PC-9 (cell line): ENCODE measurements at regions not wholly inside any gene's neighbourhood (a gene's known extent, or its start where the extent isn't known, plus 50 kb on each side); places are given as distances from the start of the nearest gene placed in this dataset.
A peak's percentile ranks its signal among the peaks of the same experiment; 100 is the strongest.

Source experiments
- BruUV-seq: library from RNA; stranded (reverse); fragments of 400-500 nt; replicated peaks from 2 replicates; lab custom pipeline; 2021; lab: Mats Ljungman, UMichigan
- CTCF ChIA-PET: fragments of 300-600 bp; sonication (Branson Sonifier 250); formaldehyde crosslinking; loops from one replicate; lab custom pipeline; 2022; ENCODE audit warnings: antibody characterized with exemption; lab: Charles Lee
- POLR2A ChIA-PET: fragments of 300-600 bp; sonication (Branson Sonifier 250); formaldehyde crosslinking; loops from one replicate; lab custom pipeline; 2022; ENCODE audit warnings: antibody characterized with exemption; ENCODE audit not compliant: unreplicated experiment; lab: Charles Lee
- DNase-seq, 2 experiments: peaks; one replicate each; pipeline versions ENCODE4 v3.0.0 to v3.0.0-alpha.2; 2015 to 2022; ENCODE audit warnings: mixed read lengths in 1 of 2
- H2AFZ ChIP-seq: fragments of 200-600 bp; sonication (generic); 2 replicates; pipeline ENCODE4 v1.8.1; 2017; ENCODE audit warnings: antibody characterized with exemption
- H3F3A ChIP-seq: fragments of 200-600 bp; sonication (generic); 2 replicates; pipeline ENCODE4 v1.8.1; 2017; ENCODE audit warnings: antibody characterized with exemption, mild to moderate bottlenecking, low read depth; ENCODE audit not compliant: insufficient read depth
- H3K27ac ChIP-seq: fragments of 200-600 bp; sonication (generic); 2 replicates; pipeline ENCODE4 v1.6.1; 2016; ENCODE audit warnings: mixed run types
- H3K27me3 ChIP-seq: fragments of 200-600 bp; sonication (generic); 2 replicates; pipeline ENCODE4 v1.6.1; 2016; ENCODE audit warnings: low read depth, mixed run types; ENCODE audit not compliant: insufficient read depth
- H3K36me3 ChIP-seq: fragments of 200-600 bp; sonication (generic); 2 replicates; pipeline ENCODE4 v1.6.1; 2016; ENCODE audit warnings: low read depth, mixed run types
- H3K4me1 ChIP-seq: fragments of 200-600 bp; sonication (generic); replicated peaks from 2 replicates; pipeline ENCODE4 v1.6.1; 2016; ENCODE audit warnings: mixed run types; ENCODE audit not compliant: insufficient read depth
- H3K4me2 ChIP-seq: fragments of 200-600 bp; sonication (generic); 2 replicates; pipeline ENCODE4 v1.6.1; 2017; ENCODE audit warnings: mixed run types
- H3K4me3 ChIP-seq: fragments of 200-600 bp; sonication (generic); 2 replicates; pipeline ENCODE4 v1.6.1; 2016; ENCODE audit warnings: mixed run types
- H3K79me2 ChIP-seq: fragments of 200-600 bp; sonication (generic); 2 replicates; pipeline ENCODE4 v1.6.1; 2017; ENCODE audit warnings: low read depth, mixed run types
- H3K9me2 ChIP-seq: fragments of 200-600 bp; sonication (generic); 2 replicates; pipeline ENCODE4 v1.8.1; 2017; ENCODE audit warnings: mild to moderate bottlenecking; ENCODE audit not compliant: insufficient read depth
- H3K9me3 ChIP-seq: fragments of 200-600 bp; sonication (generic); 2 replicates; pipeline ENCODE4 v1.8.1; 2016; ENCODE audit warnings: low read depth; ENCODE audit not compliant: insufficient read depth
- H4K20me1 ChIP-seq: fragments of 200-600 bp; sonication (generic); 2 replicates; pipeline ENCODE4 v1.8.1; 2017; ENCODE audit not compliant: insufficient read depth
- CTCF ChIP-seq: fragments of 200-600 bp; sonication (generic); conservative IDR thresholded peaks from 2 replicates; pipeline ENCODE4 v1.6.1; 2017; ENCODE audit warnings: mixed run types, antibody characterized with exemption, mild to moderate bottlenecking, moderate library complexity
- EZH2 ChIP-seq: fragments of 200-600 bp; sonication (generic); IDR thresholded peaks from 2 replicates; pipeline ENCODE4 v1.8.0; 2017; ENCODE audit warnings: antibody characterized with exemption, low read depth
- intact Hi-C: fragments of 100-400 bp; cut with micrococcal nuclease; formaldehyde crosslinking; loops from one replicate; pipeline ENCODE4 v1.10.0; 2022; ENCODE audit not compliant: unreplicated experiment

- POLR2A ChIA-PET = no interaction called here
- no peak overlapping the region for H3K27ac ChIP-seq
- H3K4me3 ChIP-seq = no peak overlapping the region
- intact Hi-C loops = no loop called here
- H4K20me1 ChIP-seq = no peaks in the 10 kb centered on the region
- H3F3A ChIP-seq = peaks cover 23% of the 10 kb centered on the region
- no peak for DNase-seq
- CTCF ChIA-PET = no interaction called here
- H3K27me3 ChIP-seq = no peaks in the 10 kb centered on the region
- peaks cover 40% of the 10 kb centered on the region for H3K4me1 ChIP-seq
- BruUV-seq = no TSS peak
- H3K9me3 ChIP-seq = no peaks in the 10 kb centered on the region; the same call in 1 of the 2 replicates
- no peak overlapping the region for H2AFZ ChIP-seq
- no peak overlapping the region for H3K4me2 ChIP-seq
- H3K36me3 ChIP-seq = no peaks in the 10 kb centered on the region
- H3K79me2 ChIP-seq = no peaks in the 10 kb centered on the region
- TF ChIP-seq EZH2 (no peak), CTCF (no peak)
- H3K9me2 ChIP-seq = no peaks in the 10 kb centered on the region
These were observed 184.2 kb downstream of the EFNB2 start for GRCh38 chr13:106351251-106351650.

DNA sequence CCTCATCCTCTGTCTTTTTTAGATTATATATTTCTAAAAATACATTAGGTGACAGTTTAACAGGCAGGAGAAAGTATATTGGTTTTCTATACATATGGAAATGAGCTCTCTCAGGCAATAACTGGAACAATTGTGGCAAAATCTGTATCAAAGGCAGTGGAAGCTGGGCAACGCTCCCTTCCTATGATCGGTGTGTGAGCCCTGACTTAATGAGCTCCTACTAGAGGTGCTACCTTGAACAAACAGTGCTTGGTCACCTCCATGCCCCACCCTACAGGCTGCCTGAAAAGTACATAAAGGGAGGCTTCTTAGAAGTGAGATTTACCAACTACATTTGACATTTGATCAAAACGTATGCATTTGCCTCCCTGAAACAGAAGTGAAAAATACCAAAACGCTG, 185.3 kb downstream of the EFNB2 start:
- Histone ChIP-seq H3K27me3 (no peaks in the 10 kb centered on the region), H4K20me1 (no peaks in the 10 kb centered on the region), H3K36me3 (no peaks in the 10 kb centered on the region), H2AFZ (no peak overlapping the region; the same call in 1 of the 2 replicates), H3K4me3 (no peak overlapping the region), H3F3A (peaks cover 23% of the 10 kb centered on the region), H3K27ac (peak overlapping the region; percentile 84), H3K9me2 (no peaks in the 10 kb centered on the region), H3K79me2 (no peaks in the 10 kb centered on the region), H3K9me3 (no peaks in the 10 kb centered on the region; the same call in 1 of the 2 replicates), H3K4me2 (peak overlapping the region; percentile 76), H3K4me1 (peaks cover 40% of the 10 kb centered on the region)
- intact Hi-C loops = no loop called here
- no peak for DNase-seq
- POLR2A ChIA-PET = interaction anchor here (0.6 kb wide), 1 partner anchor 13 kb away, joined by 6 read pairs; no protein-coding TSS in a partner anchor
- TF ChIP-seq CTCF (no peak), EZH2 (no peak)
- no TSS peak for BruUV-seq
- CTCF ChIA-PET = no interaction called here

DNA sequence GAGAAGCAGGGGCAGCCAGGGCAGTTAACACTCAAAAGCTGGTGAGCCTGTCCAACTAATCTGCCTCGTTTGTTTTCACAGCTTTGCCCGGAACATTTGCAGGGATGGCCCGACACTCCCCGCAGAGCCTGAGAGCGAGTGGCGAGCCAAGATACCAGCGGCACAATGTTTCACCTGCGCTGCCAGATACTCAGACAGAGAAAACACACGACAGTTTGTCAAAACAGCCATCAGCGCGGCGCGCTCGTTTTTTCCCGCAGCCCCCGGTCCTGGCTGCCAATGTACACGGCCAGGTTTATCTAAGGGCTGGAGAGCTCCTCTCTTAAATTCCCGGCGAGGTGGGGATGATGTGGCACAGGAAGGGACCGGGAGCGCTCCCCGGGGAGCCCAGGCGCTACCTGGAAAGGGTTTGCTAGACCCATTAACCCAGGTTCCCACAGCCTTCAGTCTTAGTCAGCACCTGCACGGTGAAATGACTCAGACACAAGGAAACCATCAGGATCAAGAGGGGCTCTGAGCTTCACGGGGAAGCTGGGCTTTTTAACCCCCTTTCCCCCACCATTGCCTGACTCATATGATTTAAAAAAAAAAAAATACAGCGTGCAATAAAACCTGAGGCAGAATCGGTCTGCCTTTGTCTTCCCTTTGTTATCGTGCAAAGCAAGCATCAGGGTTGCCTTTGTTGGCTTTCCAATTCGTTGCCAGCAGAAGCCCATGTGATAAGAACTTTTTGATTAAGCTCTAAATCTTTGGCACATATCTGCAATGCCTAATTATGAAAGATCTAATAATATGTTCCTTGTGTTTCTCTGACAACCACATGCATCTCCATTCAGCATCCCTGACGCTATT, 186.2 kb downstream of the EFNB2 start:
- H3K4me3 ChIP-seq = peak overlapping the region; percentile 52
- no peaks in the 10 kb centered on the region for H3K36me3 ChIP-seq
- BruUV-seq = no TSS peak
- peak overlapping the region; percentile 76 for H3K4me2 ChIP-seq
- ChIA-PET CTCF (interaction anchor here (0.7 kb wide), 1 partner anchor 13 kb away, joined by 3 read pairs; no protein-coding TSS in a partner anchor), POLR2A (interaction anchor here (0.6 kb wide), 1 partner anchor 14 kb away, joined by 6 read pairs; no protein-coding TSS in a partner anchor)
- H3K79me2 ChIP-seq = no peaks in the 10 kb centered on the region
- H3K27ac ChIP-seq = peak overlapping the region; percentile 84
- intact Hi-C loops = loop anchor here (1.0 to 2.0 kb wide), 6 partner anchors 27 to 249 kb away; no protein-coding TSS in a partner anchor
- H3F3A ChIP-seq = peaks cover 23% of the 10 kb centered on the region
- H3K9me3 ChIP-seq = no peaks in the 10 kb centered on the region; the same call in 1 of the 2 replicates
- H3K4me1 ChIP-seq = peaks cover 40% of the 10 kb centered on the region
- H2AFZ ChIP-seq = peak overlapping the region; percentile 81
- no peaks in the 10 kb centered on the region for H3K27me3 ChIP-seq
- H4K20me1 ChIP-seq = no peaks in the 10 kb centered on the region
- H3K9me2 ChIP-seq = no peaks in the 10 kb centered on the region
- TF ChIP-seq EZH2 (no peak), CTCF (no peak)
- peak; percentile 59 to 91 for DNase-seq
